HG03066 (cell line): ENCODE measurements at regions not wholly inside any gene's neighbourhood (a gene's known extent, or its start where the extent isn't known, plus 50 kb on each side); places are given as distances from the start of the nearest gene placed in this dataset.

Experiments
- ATAC-seq: cut with Tn5 transposase; IDR thresholded peaks from one replicate; pipeline ENCODE4 v1.9.1; 2021; ENCODE audit warnings: low read depth; ENCODE audit not compliant: unreplicated experiment

- ATAC-seq, result no peak
These were observed 921.3 kb upstream of the LCORL start for GRCh38 chr4:18942874-18943273.

DNA sequence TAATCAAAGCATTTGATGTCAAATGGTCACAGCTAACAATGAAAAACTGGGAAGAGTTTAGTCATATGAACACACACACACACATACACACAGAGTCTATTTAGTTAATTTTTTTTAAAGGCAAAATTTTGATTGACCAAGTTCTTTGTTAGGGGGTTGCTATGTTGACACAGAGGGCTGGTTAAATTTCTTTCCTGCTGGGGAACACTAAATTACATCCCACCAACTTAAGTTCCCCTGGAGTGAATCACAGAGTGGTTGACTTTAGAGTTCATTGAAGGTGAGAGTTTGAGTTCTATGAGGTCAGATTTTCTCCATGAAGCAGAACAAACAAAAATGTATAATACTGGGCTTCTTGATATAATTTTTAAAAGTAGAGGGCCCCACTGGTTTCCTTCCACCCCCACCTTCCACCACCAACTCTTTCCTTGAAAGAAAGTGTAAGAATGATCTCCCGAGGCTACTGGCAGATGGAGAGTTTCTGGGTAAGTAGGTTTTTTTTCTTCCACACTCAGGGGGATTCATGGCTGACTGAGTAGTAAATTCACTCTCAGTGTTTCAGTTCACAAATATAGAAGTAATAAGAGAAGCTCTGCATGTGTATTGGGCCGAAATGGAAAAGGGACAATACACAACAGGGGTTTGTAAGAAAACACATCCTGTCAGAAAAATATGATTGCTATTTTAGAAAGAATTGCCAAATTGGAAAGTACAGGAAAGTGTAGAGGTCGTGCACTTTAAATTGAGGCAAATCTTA, 917.0 kb upstream of the LCORL start:
- no peak for ATAC-seq

DNA sequence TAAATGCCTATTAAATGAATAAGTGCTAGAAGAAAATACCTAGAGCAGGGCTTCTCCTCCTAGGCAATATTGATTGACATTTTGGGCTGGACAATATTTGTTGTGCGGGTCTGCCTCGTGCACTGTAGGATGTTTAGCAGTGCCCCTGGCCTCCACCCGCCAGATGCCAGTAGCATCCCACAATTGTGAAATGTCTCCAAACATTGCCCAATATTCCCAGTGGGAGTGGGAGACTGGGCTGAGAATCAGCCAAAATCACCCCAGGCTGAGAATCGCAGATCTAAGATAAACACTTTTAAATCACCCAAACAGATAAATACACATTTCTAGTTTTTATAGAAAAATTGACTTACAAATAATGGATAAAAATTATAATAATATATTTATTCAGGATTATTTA, 916.2 kb upstream of the LCORL start:
- no peak for ATAC-seq

- no peak for ATAC-seq
These were observed 915.5 kb upstream of the LCORL start for GRCh38 chr4:18937080-18937479.

GRCh38 chr4:18935659-18936345, 914.2 kb upstream of the LCORL start:
- no peak for ATAC-seq

DNA sequence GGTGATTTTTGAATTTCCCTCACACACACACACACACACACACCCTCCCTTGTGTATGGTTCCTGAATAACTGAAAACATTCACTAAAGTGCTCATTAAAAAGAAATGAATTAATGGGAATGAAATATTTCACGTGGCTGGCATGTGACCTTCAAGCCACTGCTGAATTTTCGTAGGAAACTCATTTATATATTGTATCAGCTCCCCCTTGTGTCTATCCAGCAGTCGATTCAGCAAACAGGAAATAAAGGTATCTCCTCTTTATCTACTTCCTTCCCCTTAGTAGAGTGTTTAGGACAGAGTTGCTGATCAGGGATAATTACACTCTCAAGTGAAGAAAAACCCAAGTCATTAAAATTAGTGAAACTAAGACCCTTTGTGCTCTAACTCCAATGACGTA, 912.6 kb upstream of the LCORL start:
- ATAC-seq, result no peak

DNA sequence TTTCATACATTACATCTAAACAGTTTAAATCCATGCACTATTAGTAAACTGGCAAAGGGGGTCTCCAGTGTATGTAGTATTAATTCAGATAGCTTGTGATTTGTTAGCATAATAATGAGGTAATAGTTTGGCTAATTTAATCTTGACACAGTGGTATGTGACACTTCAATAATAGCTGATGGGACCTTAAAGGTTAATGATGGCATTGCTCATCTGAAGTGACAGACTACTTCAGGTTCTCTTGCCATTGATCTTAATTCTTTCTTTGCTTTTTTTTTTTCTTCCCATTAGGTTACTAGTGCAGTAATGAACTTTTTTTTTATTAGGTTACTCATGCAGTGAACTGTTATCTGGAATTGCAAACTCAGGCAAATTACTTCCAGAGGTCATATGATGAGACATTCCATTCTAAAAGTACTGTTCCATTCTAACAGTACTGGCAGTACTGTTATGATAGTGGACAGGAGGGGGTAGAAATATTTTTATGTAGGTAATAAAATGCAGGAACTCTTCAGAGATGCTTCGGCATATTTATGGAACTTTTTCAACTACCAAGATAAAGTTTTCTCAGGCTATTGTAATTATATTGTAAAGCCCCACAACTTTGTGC, 911.3 kb upstream of the LCORL start:
- no peak for ATAC-seq

DNA sequence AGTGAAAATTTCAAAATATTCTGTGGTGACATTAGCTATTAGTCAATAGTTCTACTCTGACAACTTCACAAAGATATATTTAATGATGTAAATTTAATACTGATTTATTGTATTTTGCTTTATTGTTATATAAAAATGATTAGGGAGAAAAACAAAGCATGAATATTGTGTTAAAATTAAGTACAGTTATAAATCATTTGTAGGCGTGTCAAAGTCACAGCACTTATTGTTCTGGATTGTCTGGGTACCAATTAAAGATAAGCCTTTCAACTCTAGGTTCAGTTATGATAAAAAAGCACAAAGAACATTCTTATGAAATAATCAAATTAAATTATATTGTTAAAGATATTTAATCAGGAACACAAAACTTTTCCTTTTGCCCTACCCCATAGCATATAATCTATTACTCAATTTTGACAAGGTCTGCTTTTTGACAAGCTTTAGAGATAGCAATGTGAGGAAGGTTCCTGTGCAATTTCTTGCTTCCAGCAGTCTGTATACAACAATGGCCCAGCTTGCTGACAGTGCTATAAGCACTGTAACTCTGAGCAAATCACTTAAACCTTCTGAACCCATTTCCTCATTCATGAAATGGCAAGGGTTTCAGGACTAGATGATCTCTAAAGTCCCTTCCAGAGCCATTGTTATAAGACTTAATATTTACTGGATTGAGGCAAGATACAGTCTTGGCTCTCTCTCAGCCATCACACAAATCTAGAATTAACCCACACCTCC, 910.3 kb upstream of the LCORL start:
- ATAC-seq, result no peak

DNA sequence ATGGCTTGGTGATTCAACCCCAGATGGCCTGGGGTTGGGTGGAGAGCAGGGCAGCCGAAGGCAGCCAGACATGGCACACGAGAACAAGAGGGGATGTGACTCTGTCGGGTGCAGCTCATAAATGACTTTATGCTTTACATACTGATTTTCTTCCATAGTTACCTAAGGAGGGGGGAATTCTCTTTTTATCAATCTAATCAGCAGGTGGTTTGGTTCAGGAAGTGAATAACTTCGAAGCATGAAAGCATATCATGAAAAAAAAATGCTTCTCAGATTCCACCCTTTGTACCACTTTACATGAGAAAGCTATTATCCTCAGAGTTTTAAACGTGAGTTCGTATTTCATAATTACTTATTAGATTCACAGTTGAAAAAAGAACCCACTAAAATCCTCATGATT, 908.9 kb upstream of the LCORL start:
- ATAC-seq, result no peak

- no peak for ATAC-seq
These were observed 902.1 kb upstream of the LCORL start for GRCh38 chr4:18923496-18924161.

GRCh38 chr4:18917689-18918088, 896.1 kb upstream of the LCORL start:
- ATAC-seq, result no peak

- no peak for ATAC-seq
These were observed 892.6 kb upstream of the LCORL start for GRCh38 chr4:18914182-18914581.

- no peak for ATAC-seq
These were observed 873.4 kb upstream of the LCORL start for GRCh38 chr4:18894928-18895327.

- no peak for ATAC-seq
These were observed 860.9 kb upstream of the LCORL start for GRCh38 chr4:18882468-18882867.

DNA sequence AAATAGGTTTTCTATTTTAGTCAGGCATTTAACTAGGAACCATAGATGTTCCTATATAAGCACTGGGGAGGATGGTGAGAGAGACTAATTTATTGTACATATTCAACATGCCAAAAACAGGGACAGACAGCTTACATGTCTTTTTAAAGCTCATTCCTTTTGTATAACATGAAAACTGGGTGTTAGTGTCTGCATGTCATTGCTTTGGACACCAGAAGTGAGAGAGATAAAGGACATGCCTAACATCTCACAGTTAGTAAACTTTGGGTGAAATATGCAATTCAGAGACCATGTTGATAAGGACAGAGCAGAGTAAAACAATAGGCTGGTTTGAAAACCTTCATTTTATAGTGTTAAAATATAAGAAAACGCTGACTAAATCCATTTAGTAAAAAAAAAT, 860.0 kb upstream of the LCORL start:
- no peak for ATAC-seq

DNA sequence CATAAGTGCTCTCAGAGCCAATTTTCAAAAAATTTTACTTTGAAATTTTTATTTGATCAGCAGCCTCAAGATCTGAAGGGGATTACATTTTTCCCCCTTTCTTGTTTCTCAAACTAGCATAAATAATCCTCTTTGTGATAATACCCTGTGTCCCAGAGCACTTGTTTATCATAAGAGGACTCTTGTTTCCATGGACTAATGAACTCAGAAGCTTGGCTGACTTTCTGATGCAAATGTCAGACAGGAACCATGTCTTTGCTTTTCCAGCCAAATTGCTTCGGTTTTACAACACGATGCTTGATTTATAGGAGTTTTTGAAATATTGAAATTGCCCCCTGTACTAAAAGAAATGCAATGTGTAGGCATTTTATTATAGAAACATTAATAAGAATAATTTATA, 859.3 kb upstream of the LCORL start:
- no peak for ATAC-seq

- no peak for ATAC-seq
These were observed 857.0 kb upstream of the LCORL start for GRCh38 chr4:18878561-18878960.

- ATAC-seq, result no peak
These were observed 847.6 kb upstream of the LCORL start for GRCh38 chr4:18869166-18869565.

DNA sequence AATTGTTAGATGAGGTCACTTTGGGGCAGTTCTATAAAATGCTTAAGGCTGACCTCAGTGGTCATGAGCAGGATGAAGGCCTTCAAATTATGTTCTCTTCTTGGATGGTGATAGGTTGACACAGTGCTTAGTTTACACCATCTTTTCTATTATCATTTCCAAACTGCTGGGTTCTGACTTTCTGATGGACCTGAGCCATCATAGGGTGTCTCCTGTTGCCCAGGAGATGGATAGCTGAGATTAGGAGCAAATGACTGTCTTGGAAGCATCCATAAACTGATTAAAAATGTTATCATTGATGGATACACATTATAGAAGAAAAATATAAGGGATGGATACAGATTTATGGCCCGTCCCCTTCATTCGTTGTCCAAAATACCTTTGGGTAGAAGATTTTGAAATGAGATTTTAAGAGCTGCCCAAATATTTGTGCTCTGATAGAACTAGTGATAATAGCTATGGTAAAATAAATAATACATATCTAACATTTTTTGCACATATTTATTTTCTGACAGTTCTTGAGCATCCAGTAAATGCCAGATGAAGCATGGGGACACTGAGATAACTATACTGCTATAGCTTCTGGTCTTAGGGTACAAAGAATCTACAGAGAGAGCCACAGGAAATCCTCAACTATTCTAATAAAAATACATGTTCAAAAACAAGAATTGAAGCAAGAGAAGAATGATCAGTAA, 839.4 kb upstream of the LCORL start:
- no peak for ATAC-seq

GRCh38 chr4:18859468-18859867, 837.9 kb upstream of the LCORL start:
- no peak for ATAC-seq
